Lung (tissue), 11 donors: ENCODE measurements at regions not wholly inside any gene's neighbourhood (a gene's known extent, or its start where the extent isn't known, plus 50 kb on each side); places are given as distances from the start of the nearest gene placed in this dataset.

Experiments
- ATAC-seq: fragments of 200-7000 bp; cut with Tn5 transposase; one replicate; pipeline ENCODE4 v1.9.1; 2020; ENCODE audit warnings: moderate number of reproducible peaks; ENCODE audit not compliant: insufficient read depth, low FRiP score
- DNase-seq, 3 donors: peaks; one replicate each; pipeline ENCODE4 v3.0.0-alpha.2; 2013 to 2017
- H3K27ac ChIP-seq, 2 donors: one replicate each; pipeline ENCODE4 v1.5.1; 2013; ENCODE audit warnings: mild to moderate bottlenecking in 2 of 2, moderate library complexity in 2 of 2, control low read depth in 1 of 2, inconsistent platforms in 1 of 2, low read depth in 1 of 2, low read length in 1 of 2
- H3K27me3 ChIP-seq, 3 donors: one replicate each; pipeline ENCODE4 v1.5.1; 2013; ENCODE audit warnings: low read length in 2 of 3; ENCODE audit not compliant: control insufficient read depth in 3 of 3, insufficient read depth in 3 of 3
- H3K36me3 ChIP-seq, 4 donors: one replicate each; pipeline ENCODE4 v1.5.1; 2013; ENCODE audit warnings: low read length in 4 of 4, mild to moderate bottlenecking in 1 of 4, moderate library complexity in 1 of 4; ENCODE audit not compliant: control insufficient read depth in 4 of 4, insufficient read depth in 4 of 4
- H3K4me1 ChIP-seq, 5 donors: one replicate each; pipeline ENCODE4 v1.5.1; 2013; ENCODE audit warnings: low read length in 5 of 5, mild to moderate bottlenecking in 2 of 5, moderate library complexity in 1 of 5; ENCODE audit not compliant: control insufficient read depth in 5 of 5, insufficient read depth in 5 of 5
- H3K4me3 ChIP-seq: one replicate; pipeline ENCODE4 v1.5.1; 2013; ENCODE audit warnings: mild to moderate bottlenecking, control low read depth, moderate library complexity
- H3K9ac ChIP-seq, 2 donors: one replicate each; pipeline ENCODE4 v1.5.1; 2013; ENCODE audit warnings: low read length in 2 of 2, control low read depth in 1 of 2; ENCODE audit not compliant: insufficient read depth in 1 of 2
- H3K9me3 ChIP-seq, 4 donors: one replicate each; pipeline ENCODE4 v1.5.1; 2013; ENCODE audit warnings: low read length in 3 of 4, mild to moderate bottlenecking in 1 of 4, moderate library complexity in 1 of 4; ENCODE audit not compliant: control insufficient read depth in 4 of 4, insufficient read depth in 3 of 4
- CTCF ChIP-seq: IDR thresholded peaks from 2 replicates; pipeline ENCODE4 v1.5.1; 2012; ENCODE audit warnings: mild to moderate bottlenecking; ENCODE audit errors: control extremely low read depth, extremely low read depth
- WGBS, 2 donors: extraction: QIAGEN DNeasy Blood & Tissue Kit; methylation state at CpG; one replicate each; pipeline ENCODE4 v1.1.7; 2013; 5-methylcytosine and 5-hydroxymethylcytosine counted together
- donor health status: control.
- donor health status: control.
- donor health status: Bipolar disorder and iron deficiency.
- donor health status: healthy.
- donor health status: DM: yes; HTN: yes; CAD: no.

DNA sequence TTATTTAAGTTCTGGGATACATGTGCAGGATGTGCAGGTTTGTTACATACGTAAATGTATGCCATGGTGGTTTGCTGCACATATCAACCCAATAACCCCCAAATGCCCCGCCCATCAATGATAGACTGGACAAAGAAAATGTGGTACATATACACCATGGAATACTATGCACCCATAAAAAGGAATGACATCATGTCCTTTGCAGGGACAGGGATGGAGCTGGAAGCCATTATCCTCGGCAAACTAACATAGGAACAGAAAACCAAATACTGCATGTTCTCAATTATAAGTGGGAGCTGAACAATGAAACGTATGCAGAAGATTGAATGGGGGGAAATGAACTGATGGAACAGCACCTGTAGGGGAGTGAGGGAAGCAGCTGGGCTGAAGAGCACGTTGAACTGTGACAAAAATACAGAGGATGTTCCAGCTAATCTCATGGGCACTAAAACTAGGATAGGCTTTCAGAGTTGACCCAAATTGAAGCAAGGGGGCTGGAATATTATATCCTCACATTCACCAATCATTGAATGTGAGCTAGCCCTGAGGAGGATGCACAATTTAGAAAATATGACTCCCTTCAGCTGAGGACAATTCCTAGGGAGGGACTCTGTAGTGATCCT lies 70.5 kb upstream of the OSMR start:
- no peak overlapping the region for H3K9ac ChIP-seq
- no peak for ATAC-seq
- H3K4me1 ChIP-seq, result peaks cover 0 to 65% (median 7%) of the 10 kb centered on the region in 5 donors
- no peaks in the 10 kb centered on the region for H3K9me3 ChIP-seq
- no peaks in the 10 kb centered on the region for H3K36me3 ChIP-seq
- no peak for TF ChIP-seq CTCF
- no peak overlapping the region for H3K27ac ChIP-seq
- H3K4me3 ChIP-seq, result no peak overlapping the region
- no peak for DNase-seq
- whole genome bisulfite sequencing, 2 donors, result 78 to 92% methylated on average over 5 of the region's 5 CpGs
- H3K27me3 ChIP-seq, result no peaks in the 10 kb centered on the region

DNA sequence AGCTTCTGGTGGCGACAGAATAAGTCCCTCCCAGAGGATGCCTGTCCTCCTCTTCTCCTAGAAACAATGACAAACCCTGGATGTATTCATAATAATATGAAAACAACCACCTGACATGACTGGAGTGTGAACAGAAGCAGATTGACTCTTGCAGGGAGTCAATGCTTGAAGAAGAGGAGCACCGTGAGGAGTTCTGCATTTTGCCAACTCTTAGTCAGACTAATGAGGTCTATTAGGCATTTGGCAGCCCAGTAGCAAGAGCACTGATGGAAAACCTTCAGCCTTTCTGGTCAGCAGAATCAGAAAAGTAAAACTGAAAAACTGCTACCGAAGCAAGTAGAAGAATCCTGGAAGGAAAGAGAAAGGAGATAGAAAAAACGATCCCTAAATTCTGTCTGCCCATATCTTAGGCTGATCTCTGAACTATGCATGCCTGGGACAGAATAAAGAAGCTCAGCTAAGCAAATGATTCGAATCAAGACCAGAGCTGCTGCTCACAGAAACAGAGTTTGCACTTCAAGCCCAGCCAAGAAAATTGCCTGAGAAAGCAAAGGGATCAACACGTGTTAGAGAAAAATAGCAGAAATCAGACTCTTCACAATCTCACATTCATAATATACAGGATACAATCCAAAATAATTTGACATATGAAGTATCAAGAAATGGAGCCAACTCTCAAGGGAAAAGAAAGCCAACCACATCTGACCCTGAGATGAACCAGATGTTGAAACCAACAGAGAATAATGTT lies 69.5 kb upstream of the OSMR start:
- Histone ChIP-seq H3K9me3 (no peaks in the 10 kb centered on the region), H3K27me3 (no peaks in the 10 kb centered on the region), H3K9ac (peak overlapping the region in 1 of 2 donors; percentile 15), H3K27ac (no peak overlapping the region), H3K4me1 (peaks cover 0 to 75% (median 12%) of the 10 kb centered on the region in 5 donors), H3K4me3 (no peak overlapping the region), H3K36me3 (no peaks in the 10 kb centered on the region)
- no peak for TF ChIP-seq CTCF
- 74 to 82% methylated on average over 6 of the region's 6 CpGs for WGBS, 2 donors
- DNase-seq, result peak; percentile 77 to 96 (median 95)
- ATAC-seq, result peak; percentile 36

GRCh38 chr5:38777111-38777510 lies 68.7 kb upstream of the OSMR start:
- Histone ChIP-seq H3K27ac (no peak overlapping the region), H3K4me1 (peaks cover 0 to 76% (median 20%) of the 10 kb centered on the region in 5 donors), H3K27me3 (no peaks in the 10 kb centered on the region), H3K9ac (no peak overlapping the region), H3K9me3 (no peaks in the 10 kb centered on the region), H3K4me3 (no peak overlapping the region), H3K36me3 (no peaks in the 10 kb centered on the region)
- no peak for TF ChIP-seq CTCF
- DNase-seq (no peak), ATAC-seq (no peak)
- WGBS, 2 donors, result 63 to 91% methylated on average over 2 of the region's 2 CpGs
